Parathyroid adenoma (tissue), 2 donors: ENCODE measurements at regions not wholly inside any gene's neighbourhood (a gene's known extent, or its start where the extent isn't known, plus 50 kb on each side); places are given as distances from the start of the nearest gene placed in this dataset.
"Not testable (repeated sequence)": the region's sequence is repeated elsewhere in the genome, so short reads cannot be mapped to it uniquely, and the experiment has no call there.

ENCODE experiments used
- H2AFZ ChIP-seq: fragments of 300-600 bp; sonication (generic); one replicate; pipeline ENCODE4 v1.7.0; 2017; ENCODE audit warnings: antibody characterized with exemption, mild to moderate bottlenecking
- H3K27ac ChIP-seq: fragments of 300-600 bp; sonication (generic); one replicate; pipeline ENCODE4 v1.7.0; 2017
- H3K27me3 ChIP-seq: fragments of 300-600 bp; sonication (generic); one replicate; pipeline ENCODE4 v1.7.0; 2017; ENCODE audit warnings: low read length; ENCODE audit not compliant: control insufficient read depth, insufficient read depth
- H3K36me3 ChIP-seq: fragments of 300-600 bp; sonication (generic); one replicate; pipeline ENCODE4 v1.7.0; 2017; ENCODE audit warnings: low read length; ENCODE audit not compliant: control insufficient read depth, insufficient read depth
- H3K4me1 ChIP-seq: fragments of 300-600 bp; sonication (generic); one replicate; pipeline ENCODE4 v1.7.0; 2017; ENCODE audit warnings: control low read depth
- H3K4me2 ChIP-seq: fragments of 300-600 bp; sonication (generic); one replicate; pipeline ENCODE4 v1.7.0; 2017; ENCODE audit warnings: low read length
- H3K4me3 ChIP-seq: fragments of 300-600 bp; sonication (generic); one replicate; pipeline ENCODE4 v1.7.0; 2017; ENCODE audit warnings: low read depth, low read length
- H3K79me2 ChIP-seq: fragments of 300-600 bp; sonication (generic); one replicate; pipeline ENCODE4 v1.7.0; 2017; ENCODE audit warnings: control low read depth
- H3K9ac ChIP-seq: fragments of 300-600 bp; sonication (generic); one replicate; pipeline ENCODE4 v1.7.0; 2017; ENCODE audit warnings: mild to moderate bottlenecking
- H3K9me3 ChIP-seq: fragments of 300-600 bp; sonication (generic); one replicate; pipeline ENCODE4 v1.7.0; 2017; ENCODE audit warnings: low read length; ENCODE audit not compliant: control insufficient read depth
- TF ChIP-seq, protein P1 (sequence below): fragments of 300-600 bp; sonication (generic); IDR thresholded peaks from one replicate; pipeline ENCODE4 v1.7.0; 2017; ENCODE audit warnings: antibody characterized with exemption, mild to moderate bottlenecking
- donor health status: primary hyperparathyroidism.

DNA sequence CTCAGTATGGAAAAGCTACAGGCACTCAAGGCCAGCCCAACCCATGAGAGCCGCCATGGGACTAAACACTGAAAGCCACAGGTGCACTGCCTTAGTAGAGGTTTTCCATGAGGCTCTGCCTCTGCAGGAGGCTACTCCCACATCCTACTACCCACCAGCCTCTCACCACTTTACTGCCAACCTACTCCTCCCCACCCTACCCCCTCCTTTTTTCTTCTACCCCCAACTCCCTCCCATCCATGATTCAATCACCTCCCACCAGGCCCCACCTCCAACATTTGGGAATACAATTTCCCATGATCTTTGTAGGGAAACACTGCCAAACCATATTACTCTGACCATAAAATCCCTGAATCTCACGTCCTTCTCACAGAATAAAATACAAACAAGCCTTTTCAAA is 101.6 kb upstream of the CTSV start:
- no peaks in the 10 kb centered on the region for H3K27me3 ChIP-seq
- no peak overlapping the region for H3K4me3 ChIP-seq
- H3K36me3 ChIP-seq: no peaks in the 10 kb centered on the region
- H3K9me3 ChIP-seq: no peaks in the 10 kb centered on the region
- no peaks in the 10 kb centered on the region for H3K4me1 ChIP-seq
- no peak overlapping the region for H2AFZ ChIP-seq
- H3K9ac ChIP-seq: no peak overlapping the region
- no peaks in the 10 kb centered on the region for H3K79me2 ChIP-seq
- H3K4me2 ChIP-seq: no peak overlapping the region
- TF ChIP-seq, protein P1, sequence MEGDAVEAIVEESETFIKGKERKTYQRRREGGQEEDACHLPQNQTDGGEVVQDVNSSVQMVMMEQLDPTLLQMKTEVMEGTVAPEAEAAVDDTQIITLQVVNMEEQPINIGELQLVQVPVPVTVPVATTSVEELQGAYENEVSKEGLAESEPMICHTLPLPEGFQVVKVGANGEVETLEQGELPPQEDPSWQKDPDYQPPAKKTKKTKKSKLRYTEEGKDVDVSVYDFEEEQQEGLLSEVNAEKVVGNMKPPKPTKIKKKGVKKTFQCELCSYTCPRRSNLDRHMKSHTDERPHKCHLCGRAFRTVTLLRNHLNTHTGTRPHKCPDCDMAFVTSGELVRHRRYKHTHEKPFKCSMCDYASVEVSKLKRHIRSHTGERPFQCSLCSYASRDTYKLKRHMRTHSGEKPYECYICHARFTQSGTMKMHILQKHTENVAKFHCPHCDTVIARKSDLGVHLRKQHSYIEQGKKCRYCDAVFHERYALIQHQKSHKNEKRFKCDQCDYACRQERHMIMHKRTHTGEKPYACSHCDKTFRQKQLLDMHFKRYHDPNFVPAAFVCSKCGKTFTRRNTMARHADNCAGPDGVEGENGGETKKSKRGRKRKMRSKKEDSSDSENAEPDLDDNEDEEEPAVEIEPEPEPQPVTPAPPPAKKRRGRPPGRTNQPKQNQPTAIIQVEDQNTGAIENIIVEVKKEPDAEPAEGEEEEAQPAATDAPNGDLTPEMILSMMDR: no peak
- H3K27ac ChIP-seq: no peak overlapping the region

DNA sequence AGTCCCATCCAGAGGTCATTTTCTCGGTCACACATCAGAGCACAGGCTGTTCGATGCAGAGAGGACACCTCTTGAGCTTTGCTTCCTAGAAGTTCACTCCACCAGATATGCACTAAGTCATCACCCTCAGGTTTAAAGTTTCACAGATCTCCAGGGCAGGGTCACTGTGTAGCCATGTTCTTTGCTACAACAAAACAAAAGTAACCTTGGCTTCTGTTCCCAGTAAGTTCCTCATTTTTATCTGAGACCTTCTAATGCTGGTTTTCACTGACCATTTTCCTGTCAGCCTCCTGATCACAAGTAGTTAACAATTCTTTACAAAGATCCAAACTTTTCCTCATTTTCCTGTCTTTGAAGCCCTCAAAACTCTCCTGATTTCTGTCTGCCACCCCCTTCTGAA is 97.5 kb upstream of the CTSV start:
- no peak overlapping the region for H3K4me3 ChIP-seq
- TF ChIP-seq, protein P1: no peak
- no peaks in the 10 kb centered on the region for H3K9me3 ChIP-seq
- H3K4me1 ChIP-seq: no peaks in the 10 kb centered on the region
- no peak overlapping the region for H3K9ac ChIP-seq
- no peak overlapping the region for H3K27ac ChIP-seq
- no peak overlapping the region for H2AFZ ChIP-seq
- H3K4me2 ChIP-seq: no peak overlapping the region
- H3K79me2 ChIP-seq: no peaks in the 10 kb centered on the region
- H3K27me3 ChIP-seq: no peaks in the 10 kb centered on the region
- H3K36me3 ChIP-seq: no peaks in the 10 kb centered on the region

DNA sequence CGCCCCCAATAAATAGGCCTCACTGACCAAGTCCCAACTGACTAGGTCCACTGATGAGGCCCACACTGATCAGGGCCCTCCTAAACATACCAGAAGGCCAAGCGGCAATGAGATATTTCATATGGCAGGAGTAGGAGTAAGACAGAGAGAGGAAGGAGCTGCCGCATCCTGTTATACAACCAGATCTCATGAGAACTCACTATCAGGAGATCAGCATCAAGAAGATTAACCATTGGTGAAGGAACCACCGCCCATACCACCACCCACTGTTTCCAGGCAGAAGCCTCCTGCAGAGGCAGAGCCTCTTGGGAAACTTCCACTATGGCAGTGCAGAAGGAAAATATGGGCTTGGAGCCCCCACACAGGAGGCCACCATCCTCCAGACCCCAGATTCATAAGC is 95.0 kb upstream of the CTSV start:
- H3K9ac ChIP-seq, H3K27me3 ChIP-seq, H3K36me3 ChIP-seq: not testable (repeated sequence)

DNA sequence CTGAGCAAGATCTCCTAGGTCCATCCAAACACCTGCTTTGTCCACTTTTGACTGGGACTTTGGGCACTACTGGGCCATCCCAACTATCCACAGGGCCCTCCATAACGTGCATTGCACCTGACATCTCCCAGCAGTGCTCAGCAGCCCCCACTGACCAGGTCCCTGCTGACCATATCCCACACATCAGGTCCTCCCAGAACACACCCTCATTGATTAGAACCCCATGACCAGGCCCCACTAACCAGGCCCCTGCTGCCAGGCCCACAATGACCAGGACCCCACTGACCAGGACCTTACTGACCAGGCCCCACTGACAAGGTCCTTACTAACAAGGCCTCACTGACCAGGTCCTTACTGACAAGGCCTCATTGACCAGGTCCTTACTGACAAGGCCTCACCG is 93.9 kb upstream of the CTSV start:
- no peak overlapping the region for H3K4me2 ChIP-seq
- H3K27me3 ChIP-seq: no peaks in the 10 kb centered on the region
- no peak overlapping the region for H3K27ac ChIP-seq
- no peak overlapping the region for H2AFZ ChIP-seq
- H3K9me3 ChIP-seq: no peaks in the 10 kb centered on the region
- no peak overlapping the region for H3K9ac ChIP-seq
- no peaks in the 10 kb centered on the region for H3K36me3 ChIP-seq
- TF ChIP-seq, protein P1: no peak
- H3K79me2 ChIP-seq: no peaks in the 10 kb centered on the region
- no peaks in the 10 kb centered on the region for H3K4me1 ChIP-seq
- H3K4me3 ChIP-seq: no peak overlapping the region

More for the DNA sequence above, 95.0 kb upstream of the CTSV start:
- not testable (repeated sequence) for H3K4me2 ChIP-seq, H3K9me3 ChIP-seq, H2AFZ ChIP-seq, H3K79me2 ChIP-seq, H3K27ac ChIP-seq, H3K4me3 ChIP-seq, H3K4me1 ChIP-seq

DNA sequence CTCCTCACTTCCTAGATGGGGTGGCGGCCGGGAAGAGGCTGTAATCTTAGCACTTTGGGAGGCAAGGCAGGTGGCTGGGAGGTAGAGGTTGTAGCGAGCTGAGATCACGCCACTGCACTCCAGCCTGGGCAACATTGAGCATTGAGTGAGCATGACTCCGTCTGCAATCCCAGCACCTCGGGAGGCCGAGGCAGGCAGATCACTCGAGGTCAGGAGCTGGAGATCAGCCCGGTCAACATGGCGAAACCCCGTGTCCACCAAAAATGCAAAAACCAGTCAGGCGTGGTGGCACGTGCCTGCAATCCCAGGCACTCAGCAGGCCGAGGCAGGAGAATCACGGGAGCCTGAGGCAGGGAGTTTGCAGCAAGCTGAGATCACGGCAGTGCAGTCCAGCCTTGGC is 91.9 kb upstream of the CTSV start:
- not testable (repeated sequence) for H3K9ac ChIP-seq

DNA sequence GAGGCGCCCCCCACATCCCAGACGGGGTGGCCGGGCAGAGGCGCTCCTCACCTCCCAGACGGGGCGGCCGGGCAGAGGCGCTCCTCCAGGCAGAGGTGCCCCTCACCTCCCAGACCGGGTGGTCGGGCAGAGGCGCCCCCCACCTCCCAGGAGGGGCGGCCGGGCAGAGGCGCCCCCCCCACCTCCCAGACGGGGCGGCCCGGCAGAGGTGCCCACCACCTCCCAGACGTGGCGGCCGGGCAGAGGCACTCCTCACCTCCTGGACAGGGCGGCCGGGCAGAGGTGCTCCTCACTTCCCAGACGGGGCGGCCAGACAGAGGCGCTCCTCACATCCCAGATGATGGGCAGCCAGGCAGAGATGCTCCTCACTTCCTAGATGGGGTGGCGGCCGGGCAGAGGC is 91.4 kb upstream of the CTSV start:
- H3K9ac ChIP-seq, H3K36me3 ChIP-seq, H3K9me3 ChIP-seq, H3K27me3 ChIP-seq, H3K79me2 ChIP-seq, H3K4me3 ChIP-seq, H3K27ac ChIP-seq, H3K4me2 ChIP-seq, H3K4me1 ChIP-seq, H2AFZ ChIP-seq: not testable (repeated sequence)

More for the DNA sequence above, 91.9 kb upstream of the CTSV start:
- not testable (repeated sequence) for H3K79me2 ChIP-seq, H3K36me3 ChIP-seq, H3K4me3 ChIP-seq, H3K27ac ChIP-seq, H3K4me2 ChIP-seq, H3K9me3 ChIP-seq, H3K4me1 ChIP-seq, H3K27me3 ChIP-seq, H2AFZ ChIP-seq
